ENCODE measurements at regions not wholly inside any gene's neighbourhood (a gene's known extent, or its start where the extent isn't known, plus 50 kb on each side); places are given as distances from the start of the nearest gene placed in this dataset.
"Not testable (repeated sequence)": the region's sequence is repeated elsewhere in the genome, so short reads cannot be mapped to it uniquely, and the experiment has no call there.

- TF ChIP-seq, protein P1, sequence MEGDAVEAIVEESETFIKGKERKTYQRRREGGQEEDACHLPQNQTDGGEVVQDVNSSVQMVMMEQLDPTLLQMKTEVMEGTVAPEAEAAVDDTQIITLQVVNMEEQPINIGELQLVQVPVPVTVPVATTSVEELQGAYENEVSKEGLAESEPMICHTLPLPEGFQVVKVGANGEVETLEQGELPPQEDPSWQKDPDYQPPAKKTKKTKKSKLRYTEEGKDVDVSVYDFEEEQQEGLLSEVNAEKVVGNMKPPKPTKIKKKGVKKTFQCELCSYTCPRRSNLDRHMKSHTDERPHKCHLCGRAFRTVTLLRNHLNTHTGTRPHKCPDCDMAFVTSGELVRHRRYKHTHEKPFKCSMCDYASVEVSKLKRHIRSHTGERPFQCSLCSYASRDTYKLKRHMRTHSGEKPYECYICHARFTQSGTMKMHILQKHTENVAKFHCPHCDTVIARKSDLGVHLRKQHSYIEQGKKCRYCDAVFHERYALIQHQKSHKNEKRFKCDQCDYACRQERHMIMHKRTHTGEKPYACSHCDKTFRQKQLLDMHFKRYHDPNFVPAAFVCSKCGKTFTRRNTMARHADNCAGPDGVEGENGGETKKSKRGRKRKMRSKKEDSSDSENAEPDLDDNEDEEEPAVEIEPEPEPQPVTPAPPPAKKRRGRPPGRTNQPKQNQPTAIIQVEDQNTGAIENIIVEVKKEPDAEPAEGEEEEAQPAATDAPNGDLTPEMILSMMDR (IDR thresholded peaks at IDR 0.05) = not testable (repeated sequence)
- TF ChIP-seq ZFX (IDR thresholded peaks at IDR 0.05; ENCODE audit: borderline replicate concordance) = not testable (repeated sequence)
Observed at GRCh38 chr5:50591338-50591737, 75.1 kb upstream of the PARP8 start.
